ENCODE measurements at regions not wholly inside any gene's neighbourhood (a gene's known extent, or its start where the extent isn't known, plus 50 kb on each side); places are given as distances from the start of the nearest gene placed in this dataset.

GRCh38 chrX:34467437-34467836 lies 189.6 kb downstream of the TMEM47 start:
- TF ChIP-seq CTCF (conservative IDR thresholded peaks at IDR 0.05 in 1 of 2, IDR thresholded peaks at IDR 0.05 in 1 of 2; ENCODE audit: extremely low read depth in 1 of 2, insufficient read depth in 1 of 2, low read depth in 1 of 2, low read length in 2 of 2): no peak
- no peak for TF ChIP-seq EZH2 (IDR thresholded peaks at IDR 0.05; ENCODE audit: borderline replicate concordance, low read length)

Measured in mammary epithelial cell (primary cell).